ENCODE measurements at regions not wholly inside any gene's neighbourhood (a gene's known extent, or its start where the extent isn't known, plus 50 kb on each side); places are given as distances from the start of the nearest gene placed in this dataset.
"Not testable (repeated sequence)": the region's sequence is repeated elsewhere in the genome, so short reads cannot be mapped to it uniquely, and the experiment has no call there.

- DNase-seq, result no peak
These were observed 619.2 kb upstream of the GNPDA2 start for GRCh38 chr4:45345558-45345957.

GRCh38 chr4:45331802-45332201, 605.4 kb upstream of the GNPDA2 start:
- DNase-seq, result no peak

GRCh38 chr4:45327544-45327943, 601.2 kb upstream of the GNPDA2 start:
- no peak for DNase-seq

GRCh38 chr4:45324455-45325417, 598.4 kb upstream of the GNPDA2 start:
- no peak for DNase-seq

- no peak for DNase-seq
These were observed 597.2 kb upstream of the GNPDA2 start for GRCh38 chr4:45323453-45324058.

GRCh38 chr4:45317739-45318138, 591.4 kb upstream of the GNPDA2 start:
- no peak for DNase-seq

GRCh38 chr4:45317276-45317675, 590.9 kb upstream of the GNPDA2 start:
- no peak for DNase-seq

- DNase-seq, result no peak
These were observed 589.9 kb upstream of the GNPDA2 start for GRCh38 chr4:45316257-45316656.

- no peak for DNase-seq
These were observed 576.5 kb upstream of the GNPDA2 start for GRCh38 chr4:45302828-45303227.

GRCh38 chr4:45294464-45294863, 568.1 kb upstream of the GNPDA2 start:
- no peak for DNase-seq

GRCh38 chr4:45293335-45293734, 567.0 kb upstream of the GNPDA2 start:
- no peak for DNase-seq

- DNase-seq, result no peak
These were observed 566.5 kb upstream of the GNPDA2 start for GRCh38 chr4:45292844-45293243.

GRCh38 chr4:45284400-45285085, 558.2 kb upstream of the GNPDA2 start:
- DNase-seq, result no peak

- DNase-seq, result no peak
These were observed 557.0 kb upstream of the GNPDA2 start for GRCh38 chr4:45283352-45283751.

- DNase-seq, result no peak
These were observed 553.8 kb upstream of the GNPDA2 start for GRCh38 chr4:45280121-45280520.

- no peak for DNase-seq
These were observed 549.5 kb upstream of the GNPDA2 start for GRCh38 chr4:45275862-45276261.

- not testable (repeated sequence) for DNase-seq
These were observed 521.8 kb upstream of the GNPDA2 start for GRCh38 chr4:45248106-45248505.

- DNase-seq, result no peak
These were observed 515.6 kb upstream of the GNPDA2 start for GRCh38 chr4:45241976-45242375.

GRCh38 chr4:45229206-45229605, 502.9 kb upstream of the GNPDA2 start:
- no peak for DNase-seq

GRCh38 chr4:45215976-45216542, 489.7 kb upstream of the GNPDA2 start:
- DNase-seq, result no peak

- DNase-seq, result not testable (repeated sequence)
These were observed 482.1 kb upstream of the GNPDA2 start for GRCh38 chr4:45208476-45208875.

GRCh38 chr4:45207864-45208331, 481.5 kb upstream of the GNPDA2 start:
- not testable (repeated sequence) for DNase-seq

GRCh38 chr4:45207241-45207863, 481.0 kb upstream of the GNPDA2 start:
- not testable (repeated sequence) for DNase-seq
